ENCODE measurements at regions not wholly inside any gene's neighbourhood (a gene's known extent, or its start where the extent isn't known, plus 50 kb on each side); places are given as distances from the start of the nearest gene placed in this dataset.

DNA sequence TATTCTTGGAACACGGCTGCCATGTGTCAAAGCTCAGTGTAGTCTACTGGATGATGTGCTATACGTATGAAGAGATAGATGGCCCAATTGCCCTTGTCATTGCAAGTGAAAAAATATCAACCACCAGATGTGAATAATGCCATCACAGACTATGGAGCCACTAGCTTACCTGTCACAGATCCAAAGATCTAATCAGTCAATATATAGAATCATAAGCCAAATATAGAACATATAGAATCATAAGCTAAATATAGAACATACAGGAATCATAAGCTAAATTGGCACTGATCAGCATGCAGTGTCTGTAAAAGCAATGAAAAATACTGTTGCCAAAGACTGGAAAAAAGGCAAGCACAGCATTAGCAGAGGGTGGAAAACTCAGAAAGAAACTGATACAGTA, 1656.9 kb upstream of the RAG2 start:
- DNase-seq: no peak

DNA sequence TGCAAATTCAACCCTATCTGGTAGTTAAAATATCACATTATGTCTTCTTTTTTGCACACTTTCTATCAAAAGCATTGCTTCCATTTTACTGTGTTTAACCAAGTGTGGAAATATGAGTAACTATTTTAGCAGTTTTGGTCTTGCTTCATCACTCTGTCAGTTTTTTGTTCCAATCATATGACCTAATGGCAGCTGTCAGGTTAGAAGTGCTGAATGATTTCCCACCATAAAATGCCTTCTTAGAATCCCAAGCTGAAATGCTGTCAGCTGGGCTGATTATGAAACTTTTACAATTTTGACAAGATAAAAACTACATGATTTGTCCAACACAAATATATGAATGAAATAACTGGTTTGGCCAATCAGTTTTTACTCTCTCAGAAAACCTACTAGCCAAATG, 1654.6 kb upstream of the RAG2 start:
- no peak for DNase-seq

DNA sequence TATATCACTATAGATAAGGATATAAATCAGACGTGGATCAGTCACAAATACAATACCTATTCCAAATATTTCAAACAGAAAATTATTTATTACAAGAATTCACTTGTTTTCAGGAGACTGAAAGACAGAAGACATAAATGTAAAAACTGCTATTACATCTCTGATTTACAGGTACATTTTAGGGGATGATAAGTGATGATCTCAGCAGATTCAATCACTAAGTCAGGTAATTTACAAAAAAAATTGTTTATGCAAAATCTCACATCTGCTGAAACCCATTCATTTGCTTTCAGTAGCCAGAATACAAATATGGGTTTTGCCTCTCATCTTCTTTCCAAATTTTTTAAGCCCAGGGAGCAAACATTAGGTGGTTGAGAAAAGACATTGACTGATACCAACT, 1648.4 kb upstream of the RAG2 start:
- no peak for DNase-seq

DNA sequence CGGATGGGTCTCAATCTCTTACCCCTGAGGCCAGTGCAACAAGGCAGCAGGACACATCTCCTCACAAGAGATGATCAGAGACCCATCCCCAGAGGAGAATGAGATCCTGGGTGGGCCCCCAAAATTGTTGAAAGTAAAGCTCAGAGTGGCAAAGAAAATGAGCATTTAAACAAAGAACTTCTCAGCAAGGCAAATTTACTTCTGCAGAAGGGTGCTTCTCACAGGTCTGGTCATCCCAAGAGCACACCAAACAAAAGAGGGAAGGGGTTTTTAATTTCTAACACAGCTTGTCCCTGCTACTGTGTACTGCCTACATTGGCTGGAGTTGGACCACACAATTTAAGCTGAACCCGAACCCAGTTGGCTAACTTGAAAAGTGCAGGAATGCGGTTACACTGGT, 1628.6 kb upstream of the RAG2 start:
- DNase-seq: no peak

DNA sequence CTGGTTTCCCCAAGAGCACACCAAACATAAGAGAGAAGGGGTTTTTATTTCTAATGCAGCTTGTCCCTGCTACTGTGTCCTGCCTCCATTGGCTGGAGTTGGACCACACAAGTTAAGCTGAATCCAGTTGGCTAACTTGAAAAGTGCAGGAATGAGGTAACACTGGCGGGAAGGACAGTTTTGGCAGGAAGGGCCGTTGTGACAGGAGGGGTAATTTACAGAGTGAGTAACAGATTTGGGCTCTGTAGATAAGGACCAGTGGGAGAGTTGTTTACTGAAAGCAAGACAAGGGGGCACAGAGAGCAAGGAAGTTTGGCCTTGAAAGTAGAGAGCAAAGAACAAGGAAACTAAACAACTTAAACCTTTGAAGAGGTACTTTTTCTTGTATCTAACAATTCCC, 1623.3 kb upstream of the RAG2 start:
- DNase-seq: no peak

DNA sequence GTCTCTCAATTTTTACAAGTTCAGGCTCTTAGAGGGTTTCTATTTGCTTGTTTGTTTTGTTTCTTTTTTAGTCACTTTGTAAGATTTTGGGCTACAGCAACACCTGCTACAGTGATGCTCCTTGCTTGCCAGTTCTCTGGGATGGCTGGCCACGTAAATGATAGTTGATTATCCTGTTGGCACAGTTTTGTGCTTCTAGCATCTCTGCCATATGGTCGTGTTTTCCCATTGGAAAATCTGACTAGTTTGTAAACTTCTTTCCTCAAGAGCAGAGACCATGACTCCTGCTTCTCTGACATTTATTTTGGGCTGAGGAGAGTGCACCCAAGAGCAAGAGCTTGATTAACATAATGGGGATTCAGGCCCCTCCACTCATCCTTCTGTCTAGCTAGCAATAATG, 1621.6 kb upstream of the RAG2 start:
- DNase-seq: no peak

DNA sequence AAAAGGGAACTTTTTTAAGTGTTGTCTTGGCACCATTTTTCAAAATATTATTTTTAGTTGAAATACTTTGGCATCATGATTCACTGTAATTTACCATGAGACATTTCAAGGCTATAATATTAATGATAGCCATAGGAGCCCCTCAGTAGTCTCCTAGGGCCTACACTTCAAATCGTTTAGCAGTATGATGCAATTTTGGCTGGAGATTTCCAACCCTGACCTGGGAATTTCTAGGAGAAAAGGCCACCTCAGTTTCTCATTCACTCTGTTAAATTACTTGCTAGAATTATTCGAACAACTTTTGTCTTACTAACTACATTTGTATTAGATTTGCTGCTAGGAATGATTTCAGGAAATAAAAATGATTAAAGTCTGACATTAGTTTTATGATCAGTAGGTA, 1610.9 kb upstream of the RAG2 start:
- DNase-seq: no peak

DNA sequence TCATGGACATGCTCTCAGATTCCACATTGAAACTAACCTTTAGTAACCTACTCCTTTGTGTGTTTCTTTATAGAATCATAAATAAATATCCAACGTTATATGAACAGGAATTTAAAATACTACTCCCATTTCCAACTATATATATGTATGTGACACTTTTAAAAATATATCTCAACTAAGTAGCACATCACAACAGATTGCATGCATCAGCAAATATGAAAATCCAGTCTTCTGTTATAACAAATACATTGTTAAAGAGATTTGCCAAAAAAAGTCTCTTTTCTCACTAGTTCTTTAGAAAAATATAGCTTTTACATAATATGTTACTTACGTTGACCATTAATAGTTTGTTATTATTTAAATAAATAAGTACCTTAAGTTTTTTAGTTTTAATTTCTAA, 1608.6 kb upstream of the RAG2 start:
- no peak for DNase-seq

DNA sequence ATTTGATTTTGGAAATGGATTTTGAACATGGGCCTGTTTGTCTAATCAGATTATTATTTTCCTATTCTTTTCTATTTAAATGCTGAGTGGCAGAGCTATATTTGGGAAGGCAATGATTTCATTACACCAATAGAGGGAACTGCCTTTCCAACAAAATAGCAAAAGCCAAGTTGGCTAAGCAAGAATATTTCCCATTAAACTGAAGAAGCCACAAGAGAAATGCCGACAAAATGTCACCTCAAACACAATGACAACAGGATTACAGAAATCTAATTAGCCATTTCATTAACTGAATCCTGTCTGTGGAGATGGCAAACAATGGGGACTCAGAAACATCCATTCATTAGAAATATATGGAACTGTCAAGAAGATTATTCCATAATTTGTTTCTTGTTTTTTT, 1593.1 kb upstream of the RAG2 start:
- no peak for DNase-seq

DNA sequence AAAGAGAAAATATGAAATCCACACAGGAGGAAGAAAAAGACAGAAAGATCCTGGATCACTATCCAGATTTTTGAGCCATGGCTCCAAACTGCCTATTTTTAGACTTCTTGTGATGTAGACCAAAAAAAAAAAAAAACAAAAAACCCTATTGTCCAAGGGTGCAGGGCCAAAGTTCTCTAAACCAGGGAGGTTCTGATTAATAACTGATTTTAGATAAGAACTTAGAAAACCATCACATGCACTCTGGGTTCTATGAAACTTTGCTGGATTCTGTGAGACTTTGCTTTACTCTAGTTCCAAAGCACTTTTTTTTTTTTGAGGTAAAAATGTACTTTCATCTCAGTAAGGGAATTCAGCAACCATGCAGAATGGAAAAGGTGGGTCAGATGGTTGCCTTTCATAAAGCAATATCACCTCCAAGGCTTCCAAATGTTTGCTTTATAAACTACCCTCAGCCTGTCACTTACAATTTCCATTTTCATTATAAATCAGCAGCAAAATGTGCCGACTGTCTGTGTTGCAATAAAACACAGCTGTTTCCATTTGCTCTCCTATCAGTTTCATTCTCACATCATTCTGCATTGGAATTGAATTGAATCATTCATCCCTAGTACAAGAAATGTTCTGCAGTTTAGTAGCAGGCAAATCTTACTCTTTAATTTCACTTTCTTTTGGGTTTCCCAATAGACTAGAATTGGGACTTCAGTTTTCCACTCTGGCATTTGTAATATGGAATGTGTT, 1584.3 kb upstream of the RAG2 start:
- DNase-seq: no peak

DNA sequence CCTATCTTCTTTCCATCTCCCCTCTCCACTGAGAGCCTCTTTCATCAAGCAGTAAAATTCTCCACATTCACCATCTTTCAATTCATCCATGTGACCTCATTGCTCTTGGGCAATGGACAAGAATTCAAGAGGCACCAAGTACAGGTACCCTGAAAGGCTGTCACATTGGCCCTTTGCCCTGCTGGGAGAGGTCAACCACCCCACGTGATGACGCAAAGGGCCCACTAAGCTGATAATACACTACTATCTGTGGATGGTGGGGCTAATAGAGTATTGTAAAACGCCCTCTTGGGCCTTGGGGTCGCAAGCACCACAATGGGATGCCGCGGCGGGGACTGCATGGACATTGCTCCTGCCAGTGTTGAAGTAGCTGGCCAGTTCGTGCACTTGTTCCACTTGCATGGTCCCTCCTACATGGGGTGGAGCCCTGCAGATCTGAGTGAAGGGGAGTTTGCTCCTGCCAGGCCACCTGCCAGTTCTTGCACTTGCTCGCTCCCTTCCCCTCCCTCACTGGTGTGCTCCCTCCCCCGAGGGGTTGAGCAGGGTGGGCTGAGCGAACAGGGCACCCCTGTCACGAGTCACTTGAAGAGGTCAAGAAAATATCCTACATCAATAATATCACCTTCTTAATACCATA, 1578.8 kb upstream of the RAG2 start:
- no peak for DNase-seq

DNA sequence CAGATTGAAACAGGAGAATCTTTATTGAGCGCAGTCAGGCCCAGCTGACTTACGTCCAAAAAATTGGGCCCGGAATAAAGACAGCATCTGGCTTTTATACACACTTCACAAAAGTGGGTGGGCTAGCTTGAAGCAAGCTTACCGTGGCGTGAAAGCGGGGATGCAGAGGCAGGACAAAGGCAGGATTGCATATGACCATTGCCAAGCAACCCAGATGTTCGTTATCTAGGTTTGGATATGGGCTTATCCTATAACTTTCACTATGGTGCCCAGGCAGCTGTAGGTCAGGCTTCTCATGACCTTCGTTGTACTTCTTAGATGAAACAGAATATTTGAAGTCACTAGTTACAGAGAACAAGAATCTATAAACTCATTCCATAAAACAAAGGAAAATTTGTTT, 1575.6 kb upstream of the RAG2 start:
- DNase-seq: no peak

DNA sequence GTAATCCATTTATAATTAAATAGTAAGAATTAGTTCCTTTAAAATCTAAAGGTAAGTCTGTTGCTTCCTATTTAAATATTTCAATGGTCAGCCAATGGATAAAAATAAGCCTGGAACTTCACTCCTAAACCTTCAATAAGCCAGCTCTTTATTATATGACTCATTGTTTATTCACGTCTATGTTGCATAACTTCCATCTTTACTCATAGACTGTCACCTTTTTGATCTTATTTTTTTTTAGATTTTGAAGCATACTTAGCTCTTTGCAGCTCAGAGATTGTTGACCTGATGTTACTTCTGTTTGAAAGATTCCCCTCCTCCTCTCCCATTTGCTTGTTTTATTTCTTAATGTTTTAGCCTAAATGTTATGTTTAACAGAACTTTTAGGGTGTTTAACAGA, 1571.2 kb upstream of the RAG2 start:
- no peak for DNase-seq

DNA sequence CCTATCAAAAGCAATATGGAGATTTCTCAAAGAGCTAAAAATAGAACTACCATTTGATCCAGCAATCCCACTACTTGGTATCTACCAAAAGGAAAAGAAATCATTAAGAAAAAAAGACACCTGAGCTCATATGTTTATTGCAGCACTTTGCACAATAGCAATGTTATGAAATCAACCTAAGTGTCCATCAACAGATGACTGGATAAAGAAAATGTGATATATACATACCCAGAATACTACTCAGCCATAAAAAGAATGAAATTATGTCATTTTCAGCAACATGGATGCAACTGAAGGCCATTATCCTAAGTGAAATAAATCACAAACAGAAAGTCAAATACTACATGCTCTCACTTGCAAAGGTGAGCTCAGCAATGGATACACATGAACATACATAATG, 1565.5 kb upstream of the RAG2 start:
- no peak for DNase-seq

DNA sequence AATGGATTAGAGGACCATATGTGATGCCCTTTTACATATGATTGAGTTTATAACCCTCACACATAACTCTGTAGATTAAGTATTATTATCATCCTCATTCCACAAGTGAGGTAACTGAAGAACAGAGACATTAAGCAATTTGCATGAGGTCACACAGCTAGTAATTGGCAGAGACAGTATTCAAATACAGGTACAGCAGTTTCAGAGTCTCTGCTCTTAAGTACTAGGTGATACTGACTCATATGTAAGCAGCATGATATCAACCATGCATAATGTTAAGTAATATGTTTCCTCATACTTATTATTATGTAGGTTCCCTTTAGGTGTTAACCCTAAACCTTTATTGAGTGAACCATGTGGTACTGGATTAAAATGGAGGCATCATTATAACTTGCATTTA, 1562.4 kb upstream of the RAG2 start:
- DNase-seq: no peak

DNA sequence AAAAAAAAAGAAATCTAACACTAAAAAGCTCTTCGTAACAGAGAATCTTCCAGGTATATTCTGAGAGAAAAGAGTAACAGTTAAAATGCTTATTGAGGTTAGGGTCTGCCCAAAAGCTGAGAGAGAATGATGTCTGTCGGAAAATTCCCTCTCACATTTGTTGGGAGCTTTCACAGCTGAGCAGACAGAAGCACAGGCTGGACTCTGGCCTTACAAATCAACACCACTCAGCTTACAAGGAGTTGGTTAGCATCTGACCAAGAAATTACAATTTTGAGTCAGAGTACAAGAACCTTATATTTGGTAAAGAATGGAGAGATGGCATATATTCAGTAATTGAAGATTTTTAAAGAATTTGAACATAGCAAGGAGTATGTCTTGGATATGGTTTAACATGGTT, 1561.0 kb upstream of the RAG2 start:
- DNase-seq: no peak

DNA sequence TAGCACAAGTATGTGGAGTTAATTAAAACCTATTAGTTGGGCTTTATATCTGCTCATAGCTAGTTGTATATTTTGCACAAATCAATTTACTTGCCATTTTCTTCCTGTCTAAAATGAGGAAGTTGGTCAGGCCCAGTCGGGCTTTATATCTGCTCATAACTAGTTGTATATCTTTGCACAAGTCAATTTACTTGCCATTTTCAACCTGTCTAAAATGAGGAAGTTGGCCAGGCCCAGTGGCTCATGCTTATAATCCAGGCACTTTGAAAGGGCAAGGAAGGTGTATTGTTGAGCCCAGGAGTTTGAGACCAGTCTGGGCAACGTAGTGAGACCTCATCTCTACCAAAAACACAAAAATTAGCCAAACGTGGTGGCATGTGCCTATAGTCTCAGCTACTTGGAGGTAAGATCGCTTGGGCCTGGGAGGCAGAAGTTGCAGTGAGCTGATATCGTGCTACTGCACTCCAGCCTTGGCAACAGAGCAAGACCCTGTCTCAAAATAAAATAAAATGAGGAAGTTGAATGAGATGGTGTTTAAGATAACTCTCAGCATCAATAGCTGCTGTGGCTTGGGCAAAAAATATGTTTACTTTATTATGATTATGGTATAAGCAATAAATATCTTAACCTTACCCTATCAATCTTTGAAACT, 1558.6 kb upstream of the RAG2 start:
- no peak for DNase-seq

DNA sequence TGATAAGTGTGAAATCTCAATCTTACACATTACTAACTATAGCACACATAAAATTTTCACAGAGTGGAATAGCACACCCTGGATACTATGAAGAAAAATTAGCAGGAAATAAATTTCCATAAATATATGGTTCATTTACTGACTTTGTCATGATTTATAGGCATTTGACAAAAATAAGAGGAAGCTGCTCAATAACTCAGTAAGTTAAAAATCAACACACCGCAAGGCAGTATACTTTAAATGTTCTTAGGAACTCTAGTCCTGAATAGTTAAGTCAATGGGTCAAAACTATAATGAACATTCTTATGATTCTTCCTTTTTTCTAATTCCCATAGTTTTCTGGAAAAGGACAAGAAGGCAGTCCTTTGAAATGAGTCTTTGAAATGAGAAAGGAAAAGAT, 1557.8 kb upstream of the RAG2 start:
- DNase-seq: no peak

DNA sequence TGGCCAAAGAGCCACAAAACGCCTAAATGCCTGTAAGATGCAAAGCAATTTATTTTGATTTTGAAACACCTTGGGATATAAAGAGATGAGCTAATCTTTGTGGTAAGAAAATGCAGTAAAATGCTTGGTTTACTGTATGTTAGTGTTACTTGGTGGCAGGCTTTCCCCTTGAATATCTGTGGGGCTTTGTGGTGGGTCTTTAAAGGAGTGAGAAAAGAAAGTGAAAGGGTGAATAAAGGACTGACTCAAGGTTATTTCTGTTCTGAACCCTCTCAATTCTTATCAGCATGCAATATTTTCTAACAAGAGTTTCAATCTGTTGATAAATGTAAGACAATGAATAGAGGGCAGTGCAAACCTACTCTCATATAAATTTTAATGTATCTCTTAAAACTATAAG, 1555.9 kb upstream of the RAG2 start:
- no peak for DNase-seq

DNA sequence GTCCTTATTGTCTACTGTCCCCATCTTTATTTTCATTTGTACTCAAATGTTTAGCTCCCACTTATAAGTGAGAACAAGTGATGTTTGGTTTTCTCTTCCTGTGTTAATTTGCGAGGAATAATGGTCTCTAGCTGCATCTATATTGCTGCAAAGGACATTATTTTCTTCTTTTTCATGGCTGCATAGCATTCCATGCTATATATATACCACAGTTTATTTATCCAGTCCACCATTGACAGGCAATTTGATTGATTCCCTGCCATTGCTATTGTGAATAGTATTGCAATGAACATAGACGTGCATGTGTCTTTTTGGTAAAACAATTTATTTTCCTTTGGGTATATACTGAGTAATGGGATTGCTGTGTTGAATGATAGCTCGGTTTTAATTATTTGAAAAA, 1545.8 kb upstream of the RAG2 start:
- DNase-seq: no peak

DNA sequence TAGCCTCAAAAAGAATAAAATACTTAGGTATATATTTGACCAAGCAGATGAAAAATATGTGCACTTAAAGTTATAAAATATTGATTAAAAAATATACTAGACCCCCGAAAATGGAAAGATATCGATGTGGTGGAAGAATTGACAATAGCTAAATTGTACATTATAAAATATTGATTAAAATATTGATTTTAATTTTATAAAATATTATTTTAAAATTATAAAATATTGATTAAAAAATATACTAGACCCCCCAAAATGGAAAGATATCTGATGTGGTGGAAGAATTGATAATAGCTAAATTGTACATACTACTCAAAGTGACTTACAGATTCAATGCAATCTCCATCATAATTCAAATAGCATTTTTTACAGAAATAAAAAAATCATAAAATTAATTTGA, 1540.9 kb upstream of the RAG2 start:
- no peak for DNase-seq

DNA sequence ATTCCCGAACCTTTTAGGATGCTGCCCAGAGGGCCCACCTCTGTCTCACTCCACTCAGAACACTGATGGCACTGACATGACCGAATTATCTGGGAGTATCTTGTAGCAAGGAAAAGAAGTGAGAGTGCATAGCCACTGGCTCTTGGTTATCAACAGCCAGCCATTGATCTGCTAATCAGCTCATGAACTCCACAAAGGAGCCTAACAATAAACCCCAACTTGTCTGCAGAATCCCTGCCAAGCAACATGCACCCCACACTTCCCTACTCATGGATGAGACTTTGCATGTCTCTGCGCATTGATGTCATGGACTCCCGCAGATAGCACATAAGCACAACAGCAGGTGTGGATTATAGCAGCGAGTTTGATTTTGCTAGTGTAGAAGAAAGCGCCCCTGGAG, 1538.9 kb upstream of the RAG2 start:
- no peak for DNase-seq

DNA sequence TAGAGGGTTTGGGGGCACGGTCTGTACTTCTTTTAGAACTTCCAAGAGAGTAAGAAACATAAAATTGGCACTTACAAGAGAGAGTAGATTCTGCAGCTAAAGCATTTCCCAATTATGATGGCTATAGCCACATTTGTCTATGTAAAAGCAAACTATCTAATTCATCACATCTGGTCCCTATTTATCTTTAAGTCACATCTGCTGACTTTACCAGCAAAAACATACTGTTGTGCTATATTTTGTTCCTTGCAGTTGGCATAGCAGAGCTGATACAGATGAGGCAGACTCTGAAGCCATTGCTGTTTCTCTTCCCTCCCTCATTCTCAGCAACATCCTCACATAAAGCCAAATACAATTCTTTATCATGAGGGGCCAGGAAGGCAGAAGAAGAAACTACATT, 1533.5 kb upstream of the RAG2 start:
- no peak for DNase-seq

DNA sequence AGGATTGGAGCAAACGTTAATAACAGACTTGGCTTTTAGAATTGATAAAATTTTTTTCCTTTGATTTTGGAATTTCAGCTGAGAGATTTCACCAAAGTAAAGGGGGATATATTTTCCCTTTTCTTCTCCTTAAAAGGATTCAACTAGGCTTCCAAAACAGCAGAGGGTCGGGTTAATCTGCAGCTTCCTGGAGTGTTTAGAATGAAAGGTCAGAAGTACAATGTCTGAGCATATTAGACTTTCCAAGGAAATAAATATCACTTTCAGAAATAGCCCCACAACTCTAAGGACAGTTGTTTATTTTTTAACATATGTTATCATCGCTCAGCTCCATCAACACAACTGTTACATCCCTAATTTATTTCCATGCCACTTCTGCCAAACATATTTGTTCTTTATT, 1532.9 kb upstream of the RAG2 start:
- no peak for DNase-seq

DNA sequence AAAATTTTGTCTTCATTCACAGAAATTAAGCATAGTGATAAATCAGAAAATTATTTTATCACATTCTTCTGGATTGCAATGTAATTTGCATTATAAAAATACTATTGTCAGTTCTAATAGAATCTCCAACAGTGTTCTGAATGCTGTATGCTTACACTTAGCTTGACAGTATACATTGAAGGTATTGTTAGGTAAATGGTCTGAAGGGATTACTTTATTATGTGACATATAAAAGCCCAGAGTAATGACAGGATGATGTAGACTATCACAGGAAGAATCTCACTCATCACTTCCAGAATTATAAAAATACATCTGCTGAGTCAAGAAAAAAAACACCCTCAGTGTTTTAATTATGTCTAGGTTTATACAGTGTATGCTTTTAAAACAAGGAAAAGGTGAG, 1532.5 kb upstream of the RAG2 start:
- no peak for DNase-seq
